ENCODE measurements at regions not wholly inside any gene's neighbourhood (a gene's known extent, or its start where the extent isn't known, plus 50 kb on each side); places are given as distances from the start of the nearest gene placed in this dataset.

- no peak for DNase-seq
These were observed 993.8 kb upstream of the MAP3K7 start for GRCh38 chr6:91580635-91581034.

GRCh38 chr6:91575032-91575431, 988.2 kb upstream of the MAP3K7 start:
- no peak for DNase-seq

- no peak for DNase-seq
These were observed 987.0 kb upstream of the MAP3K7 start for GRCh38 chr6:91573826-91574416.

GRCh38 chr6:91572878-91573277, 986.0 kb upstream of the MAP3K7 start:
- DNase-seq: no peak

GRCh38 chr6:91569071-91569470, 982.2 kb upstream of the MAP3K7 start:
- no peak for DNase-seq

GRCh38 chr6:91566467-91566866, 979.6 kb upstream of the MAP3K7 start:
- DNase-seq: no peak

- no peak for DNase-seq
These were observed 978.3 kb upstream of the MAP3K7 start for GRCh38 chr6:91565207-91565606.

GRCh38 chr6:91562955-91563354, 976.1 kb upstream of the MAP3K7 start:
- DNase-seq: no peak

- DNase-seq: no peak
These were observed 973.5 kb upstream of the MAP3K7 start for GRCh38 chr6:91560409-91560808.

GRCh38 chr6:91540902-91541301, 954.0 kb upstream of the MAP3K7 start:
- no peak for DNase-seq

GRCh38 chr6:91539456-91539855, 952.6 kb upstream of the MAP3K7 start:
- no peak for DNase-seq

- DNase-seq: no peak
These were observed 951.8 kb upstream of the MAP3K7 start for GRCh38 chr6:91538622-91539021.

GRCh38 chr6:91534614-91535013, 947.7 kb upstream of the MAP3K7 start:
- DNase-seq: no peak

- no peak for DNase-seq
These were observed 936.6 kb upstream of the MAP3K7 start for GRCh38 chr6:91523511-91523910.

- DNase-seq: no peak
These were observed 935.1 kb upstream of the MAP3K7 start for GRCh38 chr6:91521999-91522398.

- DNase-seq: no peak
These were observed 922.8 kb upstream of the MAP3K7 start for GRCh38 chr6:91509711-91510110.

GRCh38 chr6:91509039-91509438, 922.2 kb upstream of the MAP3K7 start:
- DNase-seq: no peak

- DNase-seq: no peak
These were observed 919.6 kb upstream of the MAP3K7 start for GRCh38 chr6:91506509-91506908.

- no peak for DNase-seq
These were observed 918.3 kb upstream of the MAP3K7 start for GRCh38 chr6:91505199-91505598.

- no peak for DNase-seq
These were observed 915.1 kb upstream of the MAP3K7 start for GRCh38 chr6:91501930-91502329.

- no peak for DNase-seq
These were observed 913.9 kb upstream of the MAP3K7 start for GRCh38 chr6:91500689-91501303.

- no peak for DNase-seq
These were observed 911.7 kb upstream of the MAP3K7 start for GRCh38 chr6:91498576-91498975.

- no peak for DNase-seq
These were observed 910.9 kb upstream of the MAP3K7 start for GRCh38 chr6:91497770-91498169.

GRCh38 chr6:91490671-91491301, 903.9 kb upstream of the MAP3K7 start:
- DNase-seq: no peak
